ENCODE measurements at regions not wholly inside any gene's neighbourhood (a gene's known extent, or its start where the extent isn't known, plus 50 kb on each side); places are given as distances from the start of the nearest gene placed in this dataset.
A peak's percentile ranks its signal among the peaks of the same experiment; 100 is the strongest.
"Not testable (repeated sequence)": the region's sequence is repeated elsewhere in the genome, so short reads cannot be mapped to it uniquely, and the experiment has no call there.

DNA sequence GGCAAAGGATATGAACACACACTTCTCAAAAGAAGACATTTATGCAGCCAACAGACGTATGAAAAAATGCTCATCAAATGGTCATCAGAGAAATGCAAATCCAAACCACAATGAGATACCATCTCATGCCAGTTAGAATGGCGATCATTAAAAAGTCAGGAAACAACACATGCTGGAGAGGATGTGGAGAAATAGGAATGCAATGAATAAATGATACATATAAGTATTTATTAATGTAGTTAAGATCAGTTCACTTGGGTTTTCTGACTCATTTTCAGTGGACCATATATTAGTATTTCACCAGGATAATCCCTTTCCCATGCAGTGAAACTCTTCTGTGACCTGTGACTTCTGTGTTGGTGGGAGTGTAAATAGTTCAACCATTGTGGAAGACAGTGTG, 110.1 kb downstream of the ATXN3L start:
- Histone ChIP-seq H3K9ac (peak overlapping the region; percentile 44; the same call in 1 of the 2 replicates), H3K27ac (ENCODE audit: low read depth in 2 of 2, low read length in 1 of 2) (peak overlapping the region in 1 of 2 experiments; percentile 94; a peak in 2 of 4 replicates), H3K4me1 (ENCODE audit: control insufficient read depth in 1 of 2, insufficient read depth in 2 of 2, low read depth in 1 of 2, low read length in 1 of 2) (peaks cover 0 to 20% of the 10 kb centered on the region in 2 experiments; a peak in 2 of 4 replicates), H2AFZ (ENCODE audit: low read depth) (peak overlapping the region; percentile 54; the same call in 1 of the 2 replicates), H3F3A (replicated peaks; ENCODE audit: insufficient read depth) (peaks cover 44% of the 10 kb centered on the region)
- TF ChIP-seq FOXM1 (IDR thresholded peaks at IDR 0.05; ENCODE audit: low read depth) (peak; percentile 93), JUND (IDR thresholded peaks at IDR 0.05) (peak; percentile 75), FOSL2 (IDR thresholded peaks at IDR 0.05; ENCODE audit: borderline replicate concordance, low read depth) (peak; percentile 55; the same call in 1 of the 2 replicates), POLR2AphosphoS5 (IDR thresholded peaks at IDR 0.05; ENCODE audit: low read depth, low read length) (peak; percentile 42; the same call in 1 of the 2 replicates), RXRA (IDR thresholded peaks at IDR 0.05; ENCODE audit: borderline replicate concordance, low read depth) (peak; percentile 43; the same call in 1 of the 2 replicates), TCF12 (IDR thresholded peaks at IDR 0.05) (peak; percentile 80), EP300 (IDR thresholded peaks at IDR 0.05; ENCODE audit: borderline replicate concordance in 1 of 2, low read depth in 1 of 2, low read length in 1 of 2) (peak in 1 of 2 experiments; percentile 93; a peak in 2 of 4 replicates), TEAD4 (IDR thresholded peaks at IDR 0.05; ENCODE audit: borderline replicate concordance, insufficient read depth) (peak; percentile 81; the same call in 1 of the 2 replicates), NFIC (IDR thresholded peaks at IDR 0.05; ENCODE audit: borderline replicate concordance) (peak; percentile 73)
- TF ChIP-seq, protein P1, sequence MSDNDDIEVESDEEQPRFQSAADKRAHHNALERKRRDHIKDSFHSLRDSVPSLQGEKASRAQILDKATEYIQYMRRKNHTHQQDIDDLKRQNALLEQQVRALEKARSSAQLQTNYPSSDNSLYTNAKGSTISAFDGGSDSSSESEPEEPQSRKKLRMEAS (IDR thresholded peaks at IDR 0.05; ENCODE audit: low read depth) = peak; percentile 19; the same call in 1 of the 2 replicates
- TF ChIP-seq, protein P2, sequence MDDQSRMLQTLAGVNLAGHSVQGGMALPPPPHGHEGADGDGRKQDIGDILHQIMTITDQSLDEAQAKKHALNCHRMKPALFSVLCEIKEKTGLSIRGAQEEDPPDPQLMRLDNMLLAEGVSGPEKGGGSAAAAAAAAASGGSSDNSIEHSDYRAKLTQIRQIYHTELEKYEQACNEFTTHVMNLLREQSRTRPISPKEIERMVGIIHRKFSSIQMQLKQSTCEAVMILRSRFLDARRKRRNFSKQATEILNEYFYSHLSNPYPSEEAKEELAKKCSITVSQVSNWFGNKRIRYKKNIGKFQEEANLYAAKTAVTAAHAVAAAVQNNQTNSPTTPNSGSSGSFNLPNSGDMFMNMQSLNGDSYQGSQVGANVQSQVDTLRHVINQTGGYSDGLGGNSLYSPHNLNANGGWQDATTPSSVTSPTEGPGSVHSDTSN (IDR thresholded peaks at IDR 0.05) = peak; percentile 79
- H3K4me3 ChIP-seq (ENCODE audit: low read depth in 2 of 2, low read length in 1 of 2); H3K9me3 ChIP-seq; H3K4me2 ChIP-seq; H3K27me3 ChIP-seq (ENCODE audit: insufficient read depth); H3K79me2 ChIP-seq (ENCODE audit: insufficient read depth); H3K9me2 ChIP-seq; H3K36me3 ChIP-seq (replicated peaks in 1 of 2; ENCODE audit: control insufficient read depth in 1 of 2, insufficient read depth in 2 of 2, low read length in 1 of 2); DNase-seq; POLR2A ChIA-PET; H4K20me1 ChIP-seq (ENCODE audit: insufficient read depth): not testable (repeated sequence)
- CTCF ChIA-PET = interaction anchor here (1.5 kb wide), 1 partner anchor 279 kb away, joined by 3 read pairs; no protein-coding TSS in a partner anchor
- 19% methylated on average over 2 of the region's 2 CpGs for WGBS (ENCODE audit: low lambda C conversion rate)

DNA sequence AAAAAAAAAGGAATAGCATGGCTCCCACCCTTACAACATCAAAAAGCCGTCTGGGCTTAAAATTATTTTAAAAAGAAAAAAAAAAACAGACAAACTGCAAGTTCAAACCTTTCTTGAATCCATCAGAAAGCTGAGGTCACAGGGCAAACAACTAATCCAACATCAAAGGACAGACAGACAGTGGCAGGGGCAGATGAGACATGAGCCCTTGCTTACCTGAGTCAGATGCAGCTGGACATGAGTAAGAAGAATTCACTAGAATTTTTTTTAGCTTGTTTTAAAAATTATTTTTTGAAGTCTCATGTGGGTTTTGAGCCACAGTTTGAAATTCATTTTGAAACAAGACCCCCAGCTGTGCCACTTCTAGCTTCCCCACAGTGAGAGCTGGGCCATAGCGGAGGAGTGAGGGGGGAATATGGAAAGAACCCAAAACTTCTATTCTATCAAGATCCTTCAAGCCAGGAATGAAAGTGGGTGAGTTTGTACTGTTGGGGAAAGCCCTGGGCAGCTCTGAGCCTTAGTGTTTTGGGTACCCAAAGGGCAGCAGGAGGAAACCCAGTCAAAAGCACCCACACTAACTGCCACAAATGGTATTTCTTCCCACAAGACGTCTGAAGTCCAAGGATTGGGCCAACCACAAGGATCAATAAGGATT, 111.4 kb downstream of the ATXN3L start:
- CTCF ChIA-PET = interaction anchor here (1.5 kb wide), 1 partner anchor 280 kb away, joined by 3 read pairs; no protein-coding TSS in a partner anchor
- Histone ChIP-seq H3F3A (replicated peaks; ENCODE audit: insufficient read depth) (peaks cover 42% of the 10 kb centered on the region), H3K4me1 (ENCODE audit: control insufficient read depth in 1 of 2, insufficient read depth in 2 of 2, low read depth in 1 of 2, low read length in 1 of 2) (peaks cover 0 to 17% of the 10 kb centered on the region in 2 experiments; a peak in 2 of 4 replicates), H3K79me2 (ENCODE audit: insufficient read depth) (no peaks in the 10 kb centered on the region), H3K4me3 (ENCODE audit: low read depth in 2 of 2, low read length in 1 of 2) (no peak overlapping the region), H3K4me2 (peak overlapping the region; percentile 31; the same call in 1 of the 2 replicates), H3K27me3 (ENCODE audit: insufficient read depth) (no peaks in the 10 kb centered on the region), H3K27ac (ENCODE audit: low read depth in 2 of 2, low read length in 1 of 2) (peak overlapping the region in 1 of 2 experiments; percentile 94; a peak in 2 of 4 replicates), H2AFZ (ENCODE audit: low read depth) (peak overlapping the region; percentile 54; the same call in 1 of the 2 replicates), H3K9ac (peak overlapping the region; percentile 44; the same call in 1 of the 2 replicates), H3K36me3 (replicated peaks in 1 of 2; ENCODE audit: control insufficient read depth in 1 of 2, insufficient read depth in 2 of 2, low read length in 1 of 2) (no peaks in the 10 kb centered on the region), H3K9me3 (no peaks in the 10 kb centered on the region), H3K9me2 (no peaks in the 10 kb centered on the region), H4K20me1 (ENCODE audit: insufficient read depth) (no peaks in the 10 kb centered on the region)
- peak; percentile 24; the same call in 1 of the 2 replicates for TF ChIP-seq TCF12 (IDR thresholded peaks at IDR 0.05)
- TF ChIP-seq TEAD4 (IDR thresholded peaks at IDR 0.05; ENCODE audit: borderline replicate concordance, insufficient read depth) = no peak
- TF ChIP-seq JUND (IDR thresholded peaks at IDR 0.05) = no peak
- no peak for TF ChIP-seq GABPA (IDR thresholded peaks at IDR 0.05; ENCODE audit: low read depth)
- POLR2A ChIA-PET = no interaction called here
- no peak for DNase-seq
- WGBS (ENCODE audit: low lambda C conversion rate) = 74% methylated on average over 3 of the region's 3 CpGs
